GM19238 (cell line): ENCODE measurements at regions not wholly inside any gene's neighbourhood (a gene's known extent, or its start where the extent isn't known, plus 50 kb on each side); places are given as distances from the start of the nearest gene placed in this dataset.
"Not testable (repeated sequence)": the region's sequence is repeated elsewhere in the genome, so short reads cannot be mapped to it uniquely, and the experiment has no call there.

Source experiments
- DNase-seq: peaks from one replicate; pipeline ENCODE4 v3.0.0; 2011; ENCODE audit warnings: low spot score; ENCODE audit not compliant: insufficient read length

DNA sequence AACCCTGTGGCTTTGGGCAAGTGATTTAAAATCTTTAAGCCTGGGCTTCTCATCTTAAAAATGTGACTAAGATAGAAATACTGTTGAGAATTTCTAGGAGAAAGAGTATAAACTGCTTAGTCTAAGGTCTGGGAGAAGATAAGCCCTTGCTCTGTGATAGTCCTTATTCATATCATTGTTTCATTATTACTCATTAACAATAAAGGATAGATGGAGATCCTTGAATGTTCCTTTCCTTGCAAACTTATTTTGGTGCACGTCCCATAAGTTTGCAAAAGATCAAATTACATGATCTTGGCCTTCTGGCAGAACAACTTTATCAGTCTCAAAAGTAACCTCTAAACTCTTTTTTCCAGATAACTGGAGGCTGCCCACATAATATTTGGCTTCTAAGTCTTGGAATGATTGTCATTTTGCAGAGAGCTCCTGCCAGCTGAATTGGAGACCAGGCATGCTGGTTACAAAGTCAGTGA lies 138.3 kb downstream of the FAM124B start:
- no peak for DNase-seq

DNA sequence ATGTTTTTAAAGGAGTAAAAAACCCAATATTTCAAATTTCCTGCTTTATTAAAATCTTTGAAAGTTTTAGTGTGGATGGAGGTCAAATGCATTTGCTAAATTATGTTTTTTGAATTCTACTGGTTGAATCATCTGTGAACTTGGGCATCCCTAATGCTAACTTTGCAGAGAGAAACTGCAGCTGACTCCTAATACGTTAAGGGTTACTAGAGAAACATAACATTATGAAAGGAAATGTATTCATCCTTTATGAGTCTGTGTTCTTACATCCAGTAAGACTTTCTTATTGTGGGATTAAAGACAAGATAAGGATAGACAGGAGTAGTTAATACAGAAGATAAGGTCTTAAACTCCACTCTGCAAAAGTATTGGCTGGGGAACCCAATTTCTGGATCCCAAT lies 140.6 kb downstream of the FAM124B start:
- DNase-seq, result no peak

DNA sequence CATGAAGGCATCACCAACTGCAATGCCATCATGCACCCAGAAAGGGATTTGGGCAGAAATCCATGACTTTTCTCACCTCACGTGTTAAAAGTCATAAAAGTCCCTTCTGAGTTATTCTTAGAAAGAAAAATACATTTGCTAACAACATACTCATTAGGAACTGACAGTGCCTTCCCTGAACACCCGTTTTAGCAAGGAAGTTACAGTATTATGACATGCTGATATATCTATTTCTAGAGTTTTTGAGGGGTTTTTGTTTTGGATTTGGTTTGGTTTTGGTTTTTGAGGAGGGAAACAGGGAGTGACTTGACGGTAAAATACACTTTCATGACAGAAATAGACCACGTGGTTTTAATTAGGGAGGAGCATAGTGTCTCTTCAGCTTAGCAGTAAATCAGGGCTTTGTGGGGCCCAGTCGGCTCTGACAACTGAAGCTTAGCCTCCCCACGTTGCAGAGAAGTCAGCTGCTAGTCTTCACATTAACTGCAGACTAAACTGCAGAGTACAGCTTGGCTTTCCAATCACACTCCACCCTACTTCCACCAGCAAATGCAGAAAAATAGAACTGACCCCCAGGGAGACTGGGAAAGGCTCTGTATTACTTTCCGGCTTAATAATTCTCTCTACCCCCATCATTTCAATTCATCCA lies 141.4 kb downstream of the FAM124B start:
- DNase-seq, result no peak

DNA sequence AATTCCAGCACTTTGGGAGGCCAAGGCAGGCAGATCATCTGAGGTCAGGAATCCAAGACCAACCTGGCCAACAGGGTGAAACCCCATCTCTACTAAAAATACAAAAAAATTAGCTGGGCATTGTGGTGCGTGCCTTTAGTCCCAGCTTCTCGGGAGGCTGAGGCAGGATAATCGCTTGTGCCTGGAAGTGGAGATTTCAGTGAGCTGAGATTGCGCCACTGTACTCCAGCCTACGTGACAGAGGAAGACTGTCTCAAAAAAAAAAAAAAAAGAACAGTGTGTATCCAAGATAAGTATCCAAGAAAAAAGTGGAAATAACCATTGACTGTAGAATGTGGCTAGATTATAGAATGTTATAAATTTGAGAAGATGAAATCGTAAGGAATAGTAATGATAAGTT lies 142.1 kb downstream of the FAM124B start:
- no peak for DNase-seq

DNA sequence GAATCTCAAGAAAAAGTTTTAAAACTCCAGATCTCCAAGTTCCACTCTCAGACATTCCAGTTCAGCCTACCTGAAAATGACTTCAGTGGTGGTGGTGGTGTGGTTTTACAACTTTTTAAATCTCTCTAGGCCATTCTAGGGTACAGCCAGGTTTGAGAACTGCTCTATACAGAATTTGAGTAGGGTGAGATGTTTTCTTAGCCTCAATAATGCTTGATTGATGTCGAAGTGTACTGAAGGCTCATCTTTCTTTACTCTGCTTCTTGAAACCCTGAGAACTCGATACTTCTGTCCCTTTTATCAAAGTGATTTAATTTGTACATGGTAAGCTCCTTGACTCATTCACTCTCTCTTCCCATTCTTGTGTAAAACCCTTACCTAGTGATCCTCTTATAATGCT lies 143.8 kb downstream of the FAM124B start:
- no peak for DNase-seq

DNA sequence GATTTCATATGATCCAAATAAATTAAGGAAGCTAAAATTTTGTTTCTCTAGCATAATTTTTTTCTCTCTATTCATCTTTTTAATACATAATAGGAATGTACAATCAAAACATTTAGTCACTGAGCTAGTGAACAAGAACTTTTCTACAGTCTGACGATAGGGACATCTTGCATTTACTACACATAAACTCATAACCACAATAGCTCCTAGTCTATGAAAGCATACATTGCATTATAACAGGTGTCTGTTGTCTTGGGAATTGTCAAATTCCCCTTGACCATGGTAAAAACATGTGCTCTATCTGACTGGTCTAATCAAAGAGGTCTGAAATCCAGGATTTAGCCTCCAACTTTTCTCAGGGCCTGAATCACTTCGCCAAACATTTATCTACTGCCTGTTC lies 144.8 kb downstream of the FAM124B start:
- no peak for DNase-seq

DNA sequence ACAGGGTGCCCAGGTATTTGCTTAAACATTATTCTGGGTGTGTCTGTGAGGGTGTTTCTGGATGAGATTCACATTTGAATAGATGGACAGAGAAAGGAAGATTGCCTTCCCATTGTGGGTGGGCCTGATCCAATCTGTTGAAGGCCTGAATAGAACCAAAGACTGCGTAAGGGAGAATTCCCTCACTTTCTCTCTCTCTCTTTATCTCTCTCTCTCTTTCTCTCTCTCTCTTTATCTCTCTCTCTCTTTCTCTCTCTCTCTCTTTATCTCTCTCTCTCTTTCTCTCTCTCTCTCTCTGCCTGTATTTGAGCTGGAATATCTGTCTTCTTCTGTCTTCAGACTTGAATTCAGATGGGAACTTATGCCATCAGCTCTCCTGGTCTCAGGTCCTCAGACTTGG lies 148.4 kb downstream of the FAM124B start:
- no peak for DNase-seq

DNA sequence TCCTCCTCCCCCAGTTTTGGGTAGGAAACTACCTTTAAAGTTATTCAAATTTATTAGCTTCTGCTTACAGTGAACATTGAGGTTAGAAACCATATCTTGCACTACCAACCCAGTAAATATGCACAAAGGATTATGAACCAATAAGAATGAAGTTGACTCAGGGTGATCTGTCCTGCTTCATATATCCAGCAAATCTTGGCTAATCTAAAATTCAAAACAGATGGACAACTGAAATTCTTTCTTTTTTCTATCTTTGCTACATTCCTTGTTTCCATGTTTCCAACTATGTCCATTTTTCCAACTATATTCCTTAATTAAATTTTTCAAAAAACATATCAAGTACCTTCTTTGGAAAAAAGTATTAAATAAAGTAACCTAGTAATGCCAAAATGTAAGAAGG lies 149.3 kb downstream of the FAM124B start:
- DNase-seq, result no peak

DNA sequence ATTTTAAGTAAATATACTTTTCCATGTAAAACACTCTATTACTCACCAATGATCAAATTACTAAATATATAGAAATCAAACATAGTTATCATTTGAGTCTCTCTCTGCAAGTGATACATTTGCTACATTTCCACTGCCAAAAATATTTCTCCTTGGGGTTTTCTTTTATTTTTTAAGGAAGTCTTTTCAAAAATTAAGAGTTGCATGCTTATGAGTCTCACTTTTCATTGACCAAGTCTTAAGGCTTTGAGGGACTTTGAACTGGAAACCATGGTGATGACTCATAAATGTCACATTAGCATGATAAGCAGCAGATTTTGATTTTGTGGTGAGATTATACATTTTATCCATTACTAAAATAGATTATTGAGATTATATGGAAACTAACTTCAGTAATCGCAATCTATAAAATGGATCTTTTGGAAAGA lies 152.9 kb downstream of the FAM124B start:
- DNase-seq, result no peak

DNA sequence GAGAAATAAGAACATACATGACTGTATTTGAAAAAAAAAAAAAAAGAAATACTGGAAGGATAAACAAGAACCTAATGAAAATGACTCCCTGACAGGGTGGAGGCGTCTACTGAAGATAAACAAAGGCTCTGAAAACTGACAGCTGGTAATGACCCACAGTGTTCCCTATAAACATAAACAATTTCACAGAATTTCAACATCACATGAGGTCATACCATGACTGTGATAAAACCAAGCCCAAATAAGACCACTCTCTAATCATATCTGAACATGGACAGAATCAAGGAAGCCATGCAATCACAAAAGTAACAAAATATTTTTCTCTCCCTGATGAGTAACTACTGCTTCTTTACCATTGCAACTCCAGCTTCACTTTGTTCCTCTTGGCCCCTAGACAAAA lies 159.3 kb downstream of the FAM124B start:
- DNase-seq, result no peak

DNA sequence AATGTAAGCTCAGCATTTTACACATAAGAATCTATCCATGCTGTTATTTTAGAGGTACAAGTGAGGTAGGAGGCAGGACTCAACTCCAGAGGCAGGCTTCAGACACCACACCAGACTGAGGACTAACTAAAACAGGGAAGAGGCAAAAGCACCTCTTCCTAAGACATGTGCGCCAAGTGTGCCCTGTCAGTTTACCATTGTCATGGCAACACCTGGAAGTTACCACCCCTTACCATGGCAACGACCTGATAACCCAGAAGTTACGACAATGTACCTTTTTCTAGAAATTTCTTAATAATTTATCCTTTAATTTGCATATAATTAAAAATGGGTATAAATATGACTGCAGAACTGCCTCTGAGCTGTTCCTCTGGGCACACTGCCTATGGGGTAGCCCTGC lies 160.1 kb downstream of the FAM124B start:
- DNase-seq, result no peak

DNA sequence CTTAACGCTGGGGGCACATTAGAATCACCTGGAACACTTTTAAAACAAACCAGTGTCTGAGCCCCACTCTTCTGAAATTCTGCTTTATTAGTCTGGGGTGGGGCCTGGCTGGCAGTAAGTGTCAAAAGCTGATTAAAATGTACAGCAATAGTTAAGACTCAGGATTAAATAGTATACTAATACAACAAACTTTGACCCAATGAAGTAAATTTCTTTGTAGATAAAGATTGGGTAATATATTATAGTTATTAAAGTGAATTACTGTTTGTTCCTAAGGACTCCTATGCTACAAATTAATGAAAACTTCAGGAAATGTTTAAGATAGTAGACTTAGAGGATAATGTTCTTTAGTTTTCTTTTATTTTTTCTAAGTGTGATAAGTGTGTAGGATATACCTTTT lies 160.9 kb downstream of the FAM124B start:
- DNase-seq, result no peak

DNA sequence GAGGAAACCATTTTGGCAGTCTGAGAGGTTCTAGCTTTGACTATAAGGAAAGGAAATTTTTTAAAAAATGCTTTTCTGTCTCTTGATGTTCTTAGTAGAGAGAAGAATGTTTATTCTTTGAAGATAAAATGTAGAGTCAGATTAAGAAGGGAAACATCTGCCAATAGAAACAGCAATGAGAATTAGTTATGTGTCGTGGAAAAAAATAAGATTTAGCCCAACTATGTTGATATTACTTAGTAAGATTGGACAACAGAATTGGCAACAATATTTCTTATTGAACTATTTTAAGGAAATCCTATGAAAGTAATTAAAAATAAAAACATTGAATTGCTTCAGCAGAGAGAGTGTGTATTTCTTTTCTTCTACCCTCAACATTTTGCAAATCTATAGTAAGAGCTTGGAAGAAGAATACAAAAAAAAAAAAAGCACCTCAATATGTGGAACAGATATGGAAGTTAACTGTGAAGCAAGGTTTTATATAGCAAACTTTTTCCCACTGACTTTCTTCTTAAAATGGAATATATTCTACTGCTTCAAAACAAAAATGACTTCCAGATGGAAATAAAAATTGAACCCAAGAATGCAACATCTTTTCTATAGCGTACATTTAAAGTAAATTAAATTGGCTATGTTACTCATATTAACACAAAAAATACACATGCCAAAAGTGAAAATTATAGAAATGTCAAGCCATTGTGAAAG lies 177.9 kb downstream of the FAM124B start:
- DNase-seq, result no peak

DNA sequence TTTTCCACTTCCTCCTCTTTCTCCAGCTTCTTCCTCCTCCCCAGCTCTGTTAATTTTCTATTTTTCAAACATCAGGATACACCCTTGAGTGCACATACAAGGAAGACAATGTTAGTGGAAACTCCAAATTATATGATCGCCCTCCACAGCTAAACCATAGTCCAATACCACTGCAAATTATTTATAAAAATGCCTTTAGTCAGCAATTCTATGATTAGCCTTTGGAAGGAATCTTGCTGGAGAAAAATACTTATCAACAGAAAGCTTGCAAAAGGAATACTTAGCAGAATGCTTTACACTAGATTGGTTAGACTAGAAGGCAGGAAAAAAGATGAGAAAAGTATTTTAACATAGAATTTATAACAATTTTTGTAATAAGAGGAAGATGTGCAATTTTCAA lies 178.9 kb downstream of the FAM124B start:
- no peak for DNase-seq

DNA sequence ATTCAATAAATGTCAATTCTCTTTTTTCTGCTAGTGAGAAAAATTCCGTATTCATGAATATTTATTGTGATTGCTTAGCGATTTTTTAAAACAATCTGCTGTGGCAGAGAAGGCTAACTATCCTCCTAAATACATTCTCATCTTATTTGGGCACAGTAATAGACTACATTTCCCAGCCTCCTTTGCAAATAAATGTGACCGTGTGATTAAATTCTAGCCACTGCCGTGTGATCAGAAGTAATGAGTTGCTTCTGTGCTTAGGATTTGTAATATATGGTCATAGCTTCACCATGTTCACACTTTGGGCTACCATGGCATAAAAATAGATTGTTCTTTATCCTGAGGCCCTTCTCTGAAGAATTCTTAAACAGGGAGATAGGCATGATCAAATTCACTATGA lies 179.6 kb downstream of the FAM124B start:
- DNase-seq, result no peak

DNA sequence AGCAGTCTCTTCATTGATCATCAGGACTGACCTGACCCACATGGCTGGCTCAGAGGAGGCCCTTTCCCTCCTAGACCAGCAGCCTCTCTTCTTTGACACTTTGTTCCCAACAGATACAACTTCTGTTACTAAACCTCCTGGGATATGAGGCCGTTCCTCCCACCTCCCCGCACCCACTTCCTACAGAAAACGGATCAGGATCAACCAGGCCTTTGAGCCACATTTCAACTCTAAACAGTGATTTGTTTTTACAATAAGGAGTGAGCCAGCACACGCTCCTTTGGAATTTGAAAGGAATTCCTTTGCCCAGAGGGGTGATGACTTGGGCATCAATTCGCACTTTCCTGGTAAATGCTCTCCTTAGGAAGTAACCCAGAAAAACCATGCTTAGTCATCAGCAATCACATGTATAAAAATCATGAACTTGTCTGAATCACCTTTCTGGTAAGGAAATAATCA lies 180.4 kb downstream of the FAM124B start:
- no peak for DNase-seq

DNA sequence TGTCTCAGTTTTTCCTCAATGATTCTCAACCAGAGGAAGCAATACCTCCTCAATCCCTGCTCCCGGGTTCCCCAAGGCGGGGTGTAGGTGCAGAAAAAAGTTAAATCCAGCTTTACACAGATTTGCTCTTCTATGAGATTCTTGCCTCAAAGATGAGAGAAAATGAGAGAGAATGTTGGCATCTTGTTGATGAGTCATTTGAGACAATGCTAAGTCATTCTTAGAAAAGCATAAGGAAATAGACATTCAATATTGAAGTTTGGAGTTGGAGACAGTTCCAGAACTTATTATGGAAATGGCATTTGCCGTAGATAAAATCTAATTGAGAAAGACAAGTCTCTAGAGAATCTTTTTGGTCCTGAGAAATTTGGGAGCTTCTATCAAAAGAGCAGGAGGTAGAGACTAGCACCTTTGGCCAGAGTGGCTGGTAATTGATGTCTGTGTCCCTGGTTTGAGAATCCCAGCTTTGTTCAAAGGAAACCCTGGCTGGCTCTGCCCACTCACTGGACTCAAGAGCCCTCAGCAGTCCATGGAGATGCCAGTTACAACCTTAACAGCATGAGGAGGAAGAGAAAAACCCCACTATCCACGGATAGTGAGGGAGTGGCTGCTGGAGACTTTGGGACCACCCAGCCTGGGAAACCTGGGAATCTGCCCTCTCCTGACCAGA lies 181.2 kb downstream of the FAM124B start:
- no peak for DNase-seq

DNA sequence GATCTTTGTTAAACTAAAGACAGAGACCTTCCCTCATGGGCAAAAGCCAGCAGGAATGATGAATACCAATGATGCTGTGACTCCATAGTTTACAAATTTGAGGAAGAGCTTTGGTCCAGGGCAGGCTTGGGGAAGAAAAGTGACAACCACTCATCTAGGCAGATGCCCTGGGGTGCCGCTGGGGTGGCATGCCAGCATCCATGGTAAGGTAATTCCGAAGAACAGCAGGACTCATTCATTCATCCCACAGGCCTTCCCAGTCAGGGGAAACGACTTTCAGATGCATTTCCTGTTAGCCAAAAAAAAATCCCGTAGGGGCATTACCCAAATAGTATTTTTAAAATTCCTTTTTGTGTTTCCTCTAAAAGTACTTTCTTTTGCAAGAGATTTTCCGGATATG lies 180.7 kb upstream of the SERPINE2 start:
- no peak for DNase-seq

DNA sequence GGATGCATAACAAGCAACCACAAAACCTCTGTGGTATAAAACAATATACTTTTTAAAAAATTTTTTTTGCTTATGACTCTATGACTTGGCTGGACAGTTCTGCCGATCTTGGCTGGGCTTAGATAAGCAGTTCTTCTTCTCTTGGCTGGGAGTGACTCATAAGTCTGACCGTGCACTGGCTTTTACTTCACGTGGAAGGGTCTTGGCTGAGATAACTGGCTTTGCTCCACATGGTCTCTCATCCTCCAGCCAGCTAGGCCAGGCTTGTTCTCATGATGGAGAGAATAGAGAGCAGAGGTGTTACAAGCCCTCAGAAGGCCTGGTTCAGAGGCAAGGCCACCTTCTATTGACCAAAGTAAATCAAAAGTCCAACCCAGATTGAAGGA lies 178.9 kb upstream of the SERPINE2 start:
- no peak for DNase-seq

DNA sequence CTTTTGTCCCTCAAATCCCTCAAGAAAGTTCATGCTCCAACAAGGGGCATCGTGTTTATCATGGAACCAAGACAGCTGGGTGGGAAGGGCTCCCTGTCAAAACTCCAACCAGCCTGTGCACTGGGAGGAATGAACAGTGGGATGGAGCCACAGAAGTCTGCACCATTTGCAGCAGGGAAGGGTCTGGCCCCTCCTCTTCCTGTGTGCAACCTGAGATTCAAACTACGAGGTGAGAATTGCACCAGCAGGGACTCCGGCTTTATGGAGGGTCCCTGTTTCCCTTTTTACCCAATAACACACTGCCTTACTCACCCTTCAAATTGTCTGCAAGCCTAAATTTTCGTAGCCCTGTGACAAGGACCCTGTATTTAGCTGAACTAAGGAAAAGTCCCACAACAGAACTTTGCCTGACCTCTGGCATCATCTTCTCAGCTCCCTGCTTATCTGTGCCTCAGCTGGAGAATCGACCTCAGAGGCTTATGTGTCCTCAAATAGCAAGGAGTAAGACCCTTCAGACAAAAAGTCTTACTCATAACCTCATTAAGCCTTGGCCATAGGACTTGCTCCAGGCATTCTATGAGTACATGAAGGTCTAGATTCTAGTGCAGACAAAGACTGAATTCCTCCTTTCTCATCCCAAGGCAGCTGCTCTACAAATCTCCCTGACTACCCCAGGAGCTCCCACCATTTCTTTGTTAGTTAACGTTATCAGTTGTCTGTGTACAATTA lies 178.3 kb upstream of the SERPINE2 start:
- DNase-seq, result no peak

DNA sequence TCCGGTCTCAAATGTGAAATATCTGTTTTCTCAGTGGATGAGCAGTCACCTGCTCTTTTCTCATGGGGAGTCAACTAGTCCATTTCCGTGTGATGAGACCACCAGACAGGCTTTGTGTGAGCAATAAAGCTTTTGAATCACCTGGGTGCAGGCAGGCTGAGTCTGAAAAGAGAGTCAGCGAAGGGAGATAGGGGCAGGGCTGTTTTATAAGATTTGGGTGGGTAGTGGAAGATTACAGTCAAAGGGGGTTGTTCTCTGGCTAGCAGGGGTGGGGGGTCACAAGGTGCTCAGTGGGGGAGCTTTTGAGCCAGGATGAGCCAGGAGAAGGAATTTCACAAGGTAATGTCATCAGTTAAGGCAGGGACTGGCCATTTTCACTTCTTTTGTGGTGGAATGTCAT lies 176.5 kb upstream of the SERPINE2 start:
- not testable (repeated sequence) for DNase-seq

DNA sequence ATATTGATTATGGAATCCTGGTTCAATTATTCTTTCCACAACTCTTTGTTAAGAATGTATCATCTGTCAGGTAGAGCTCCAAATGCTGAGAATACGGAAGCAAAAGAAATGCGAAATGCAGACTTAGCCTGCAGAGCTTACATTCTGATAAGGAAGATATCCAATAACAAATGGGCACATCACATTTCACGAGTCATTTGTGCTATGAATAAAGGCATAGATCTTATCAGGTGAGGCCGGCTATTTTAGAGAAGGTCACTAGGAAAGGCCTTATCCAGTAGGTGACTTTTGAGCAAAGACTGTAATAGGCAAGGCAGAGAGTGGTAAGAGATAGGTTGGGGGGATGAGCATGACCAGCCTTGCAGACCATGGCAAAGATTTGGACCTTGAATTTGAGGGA lies 174.3 kb upstream of the SERPINE2 start:
- DNase-seq, result no peak
